Suprapubic skin (tissue), 4 donors: ENCODE measurements at regions not wholly inside any gene's neighbourhood (a gene's known extent, or its start where the extent isn't known, plus 50 kb on each side); places are given as distances from the start of the nearest gene placed in this dataset.

Experiments used
- DNase-seq, 2 donors: peaks; one replicate each; pipeline ENCODE4 v3.0.0-alpha.2; 2019; ENCODE audit warnings: low spot score in 2 of 2
- H3K27ac ChIP-seq: fragments of 200-600 bp; sonication (generic); one replicate; pipeline ENCODE4 v1.5.1; 2019
- H3K27me3 ChIP-seq: fragments of 200-600 bp; sonication (generic); one replicate; pipeline ENCODE4 v1.5.1; 2019
- H3K36me3 ChIP-seq: fragments of 200-600 bp; sonication (generic); one replicate; pipeline ENCODE4 v1.5.1; 2019
- H3K4me1 ChIP-seq: fragments of 200-600 bp; sonication (generic); one replicate; pipeline ENCODE4 v1.5.1; 2019
- H3K4me3 ChIP-seq: fragments of 200-600 bp; sonication (generic); one replicate; pipeline ENCODE4 v1.5.1; 2019; ENCODE audit warnings: mild to moderate bottlenecking
- H3K9me3 ChIP-seq: fragments of 200-600 bp; sonication (generic); one replicate; pipeline ENCODE4 v1.5.1; 2019
- EP300 ChIP-seq: sonication (generic); formaldehyde crosslinking; IDR thresholded peaks from one replicate; pipeline ENCODE4 v1.6.1; 2017; ENCODE audit warnings: antibody characterized with exemption
- POLR2A ChIP-seq, 2 donors: fragments of 450-650 bp; IDR thresholded peaks; one replicate each; pipeline ENCODE4 v1.6.1; 2017; ENCODE audit warnings: antibody characterized with exemption in 2 of 2, mild to moderate bottlenecking in 2 of 2, moderate library complexity in 2 of 2
- POLR2AphosphoS5 ChIP-seq, 3 donors: sonication (generic); formaldehyde crosslinking; IDR thresholded peaks; one replicate each; pipeline ENCODE4 v1.6.1; 2017; ENCODE audit warnings: antibody characterized with exemption in 3 of 3
- WGBS: methylation state at CpG from one replicate; pipeline ENCODE4 v1.1.5; 2018; 5-methylcytosine and 5-hydroxymethylcytosine counted together
- TF ChIP-seq, protein P1 (sequence below), 2 donors: fragments of 200-600 bp in 1 of 2; fragments of 450-650 bp in 1 of 2; sonication (generic) in 1 of 2; IDR thresholded peaks; one replicate each; pipeline ENCODE4 v1.5.1; 2016 to 2019; ENCODE audit warnings: antibody characterized with exemption in 2 of 2, mild to moderate bottlenecking in 1 of 2, moderate library complexity in 1 of 2

DNA sequence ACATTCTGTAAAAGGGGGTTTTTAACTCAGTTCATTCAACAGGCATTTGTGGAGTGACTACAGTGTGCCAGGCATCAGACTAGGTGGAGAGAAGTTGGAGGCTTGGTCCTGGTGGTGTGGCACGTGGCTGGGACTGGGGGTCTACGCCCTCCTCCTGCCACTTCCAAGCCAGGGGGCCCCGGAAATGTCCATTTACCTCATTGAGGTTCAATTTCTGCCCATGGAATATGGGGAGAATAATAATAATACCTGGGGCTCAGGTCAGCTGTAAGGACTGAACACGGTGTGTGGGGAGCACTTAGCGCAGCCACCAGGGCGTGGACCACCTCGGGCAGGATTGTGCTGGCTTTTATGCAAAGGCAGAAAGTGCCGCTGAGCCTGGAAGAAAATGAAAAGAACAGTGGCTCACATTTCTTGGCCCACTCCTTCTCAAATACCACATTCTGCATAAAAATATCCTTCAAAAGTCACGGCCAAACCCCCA is 229.4 kb downstream of the ANKRD60 start:
- WGBS, result 33% methylated on average over 9 of the region's 9 CpGs
- peak overlapping the region; percentile 28 for H3K27ac ChIP-seq
- H3K9me3 ChIP-seq, result no peaks in the 10 kb centered on the region
- peaks cover 42% of the 10 kb centered on the region for H3K4me1 ChIP-seq
- H3K36me3 ChIP-seq, result no peaks in the 10 kb centered on the region
- no peak for DNase-seq
- no peak overlapping the region for H3K4me3 ChIP-seq
- no peaks in the 10 kb centered on the region for H3K27me3 ChIP-seq
- TF ChIP-seq EP300, result no peak
- TF ChIP-seq, protein P1, sequence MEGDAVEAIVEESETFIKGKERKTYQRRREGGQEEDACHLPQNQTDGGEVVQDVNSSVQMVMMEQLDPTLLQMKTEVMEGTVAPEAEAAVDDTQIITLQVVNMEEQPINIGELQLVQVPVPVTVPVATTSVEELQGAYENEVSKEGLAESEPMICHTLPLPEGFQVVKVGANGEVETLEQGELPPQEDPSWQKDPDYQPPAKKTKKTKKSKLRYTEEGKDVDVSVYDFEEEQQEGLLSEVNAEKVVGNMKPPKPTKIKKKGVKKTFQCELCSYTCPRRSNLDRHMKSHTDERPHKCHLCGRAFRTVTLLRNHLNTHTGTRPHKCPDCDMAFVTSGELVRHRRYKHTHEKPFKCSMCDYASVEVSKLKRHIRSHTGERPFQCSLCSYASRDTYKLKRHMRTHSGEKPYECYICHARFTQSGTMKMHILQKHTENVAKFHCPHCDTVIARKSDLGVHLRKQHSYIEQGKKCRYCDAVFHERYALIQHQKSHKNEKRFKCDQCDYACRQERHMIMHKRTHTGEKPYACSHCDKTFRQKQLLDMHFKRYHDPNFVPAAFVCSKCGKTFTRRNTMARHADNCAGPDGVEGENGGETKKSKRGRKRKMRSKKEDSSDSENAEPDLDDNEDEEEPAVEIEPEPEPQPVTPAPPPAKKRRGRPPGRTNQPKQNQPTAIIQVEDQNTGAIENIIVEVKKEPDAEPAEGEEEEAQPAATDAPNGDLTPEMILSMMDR (IDR thresholded peaks at IDR 0.05), result no peak
- no peak for TF ChIP-seq POLR2A (IDR thresholded peaks at IDR 0.05)
- TF ChIP-seq POLR2AphosphoS5 (IDR thresholded peaks at IDR 0.05), result no peak

DNA sequence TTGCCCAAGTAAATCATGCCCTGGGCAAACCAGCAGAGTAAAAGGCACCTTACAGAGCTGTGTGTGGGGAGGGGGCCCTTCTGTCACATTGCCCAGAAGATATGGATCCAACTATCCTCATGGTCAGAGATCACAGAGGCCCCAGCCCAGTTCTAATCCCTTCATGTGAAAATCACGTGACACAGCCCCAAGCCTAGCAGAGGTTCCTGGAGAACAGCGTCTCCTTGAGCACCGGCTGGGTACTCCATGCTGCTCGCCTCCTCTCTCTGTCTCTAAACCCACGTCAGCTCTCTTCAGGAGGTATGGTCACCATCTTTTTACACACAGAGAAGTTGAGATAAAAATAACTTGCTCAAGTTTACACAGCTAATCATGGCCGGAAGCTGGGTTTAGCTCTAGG is 230.2 kb downstream of the ANKRD60 start:
- WGBS, result 95% methylated on average over 6 of the region's 6 CpGs
- TF ChIP-seq POLR2AphosphoS5 (IDR thresholded peaks at IDR 0.05), result no peak
- no peak for TF ChIP-seq EP300
- no peak for TF ChIP-seq POLR2A (IDR thresholded peaks at IDR 0.05)
- TF ChIP-seq, protein P1 (IDR thresholded peaks at IDR 0.05), result no peak
- Histone ChIP-seq H3K27me3 (no peaks in the 10 kb centered on the region), H3K4me1 (peaks cover 50% of the 10 kb centered on the region), H3K9me3 (no peaks in the 10 kb centered on the region), H3K4me3 (no peak overlapping the region), H3K36me3 (no peaks in the 10 kb centered on the region), H3K27ac (no peak overlapping the region)
- DNase-seq, result no peak

DNA sequence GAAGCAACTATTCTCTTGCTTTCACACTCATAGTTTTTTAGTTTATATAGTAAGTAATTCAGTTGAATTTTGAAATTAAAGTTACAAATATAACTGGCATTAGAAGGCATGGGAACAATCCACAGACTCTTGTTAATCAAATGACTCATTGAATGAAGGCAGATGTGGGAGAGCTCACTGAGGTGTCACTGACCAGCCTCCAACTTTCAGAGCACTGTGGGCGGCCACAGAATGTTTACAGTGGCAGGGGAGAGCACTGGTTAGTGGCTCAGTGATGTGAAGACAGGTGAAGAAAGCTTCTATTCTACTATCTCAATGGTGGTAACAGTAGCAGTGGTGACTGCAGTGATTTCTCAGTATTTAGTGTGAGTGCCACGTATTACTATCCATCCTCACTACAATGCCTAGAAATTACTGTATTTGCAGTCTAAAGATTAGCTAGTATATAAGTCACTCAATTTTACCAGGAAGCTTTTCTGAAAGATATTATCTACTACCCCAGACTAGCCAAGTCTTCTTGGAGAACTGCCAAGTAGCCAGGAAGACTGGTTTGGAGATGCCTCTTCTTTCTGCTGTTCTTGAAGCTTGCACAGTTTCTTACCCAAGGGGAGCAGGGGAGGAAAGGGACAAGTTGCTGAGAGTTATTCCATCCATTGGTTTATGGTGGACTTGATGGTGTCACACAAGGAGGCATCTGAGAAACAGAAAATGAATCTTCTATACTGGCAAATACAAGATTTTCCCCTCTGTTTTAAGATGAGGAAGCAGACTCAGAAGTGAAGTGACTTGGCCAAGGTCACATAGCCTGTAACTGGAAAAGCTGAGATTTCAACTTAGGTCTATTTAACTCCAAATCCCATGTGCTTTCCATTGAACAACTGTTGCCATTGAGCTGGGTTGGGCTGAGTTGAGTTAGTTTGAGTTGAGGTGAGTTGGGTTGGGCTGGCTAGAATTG is 231.2 kb downstream of the ANKRD60 start:
- 57% methylated on average over 2 of the region's 2 CpGs for WGBS
- peaks cover 54% of the 10 kb centered on the region for H3K4me1 ChIP-seq
- no peak overlapping the region for H3K4me3 ChIP-seq
- no peak for DNase-seq
- TF ChIP-seq, protein P1 (IDR thresholded peaks at IDR 0.05), result no peak
- TF ChIP-seq POLR2AphosphoS5 (IDR thresholded peaks at IDR 0.05) (no peak), POLR2A (IDR thresholded peaks at IDR 0.05) (no peak), EP300 (no peak)
- no peaks in the 10 kb centered on the region for H3K36me3 ChIP-seq
- no peaks in the 10 kb centered on the region for H3K9me3 ChIP-seq
- H3K27me3 ChIP-seq, result no peaks in the 10 kb centered on the region
- H3K27ac ChIP-seq, result no peak overlapping the region

DNA sequence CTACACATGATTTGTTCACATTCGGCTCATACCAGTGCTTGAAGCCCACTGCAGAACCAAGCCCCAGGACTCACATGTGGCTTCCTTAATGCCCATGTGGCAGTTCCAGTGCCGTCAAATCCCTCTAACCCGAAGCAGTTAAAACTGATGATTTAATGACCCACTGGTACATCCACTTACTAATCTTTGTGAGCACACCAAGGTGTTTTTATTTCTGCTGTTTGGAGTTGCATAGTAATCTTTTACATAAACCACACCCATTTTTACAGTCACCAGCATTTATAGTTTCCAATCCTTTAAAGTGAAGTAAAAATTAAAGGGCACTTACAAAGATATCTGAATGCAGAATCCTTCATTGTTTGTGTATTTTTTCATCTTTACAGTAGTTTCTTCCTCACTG is 232.0 kb downstream of the ANKRD60 start:
- 49% methylated on average over 3 of the region's 3 CpGs for WGBS
- Histone ChIP-seq H3K4me3 (no peak overlapping the region), H3K27me3 (no peaks in the 10 kb centered on the region), H3K27ac (no peak overlapping the region), H3K4me1 (peaks cover 62% of the 10 kb centered on the region), H3K36me3 (no peaks in the 10 kb centered on the region), H3K9me3 (no peaks in the 10 kb centered on the region)
- no peak for DNase-seq
- TF ChIP-seq, protein P1 (IDR thresholded peaks at IDR 0.05), result no peak
- TF ChIP-seq EP300 (no peak), POLR2AphosphoS5 (IDR thresholded peaks at IDR 0.05) (no peak), POLR2A (IDR thresholded peaks at IDR 0.05) (no peak)

DNA sequence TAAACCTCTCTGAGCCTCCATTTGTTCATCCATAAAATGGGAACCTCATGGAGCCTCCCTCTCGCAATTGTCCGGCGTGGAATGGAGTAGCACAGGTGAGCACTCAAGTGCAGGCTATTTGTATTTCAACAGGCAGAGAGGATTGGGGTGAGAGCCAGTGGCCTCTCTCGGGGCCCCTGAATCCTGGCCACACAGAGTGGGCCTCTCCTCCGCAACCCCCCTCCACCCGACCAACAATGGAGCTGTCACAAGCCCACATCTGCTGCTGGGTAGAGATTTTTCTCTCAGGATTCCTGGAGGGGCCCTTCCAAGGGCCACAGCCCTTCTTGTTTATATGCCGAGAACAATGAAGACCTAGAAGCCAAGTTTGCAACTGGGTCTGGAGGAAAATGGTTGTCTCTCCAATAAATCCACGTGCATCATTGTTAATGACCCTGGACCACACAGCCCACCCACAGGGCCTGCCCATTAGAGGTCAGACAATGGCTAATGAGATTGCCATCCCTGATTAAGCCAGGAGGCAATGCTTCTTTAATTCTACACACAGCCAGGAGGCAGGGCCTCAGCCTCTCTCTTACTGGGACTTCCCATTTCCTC is 233.0 kb downstream of the ANKRD60 start:
- DNase-seq, result no peak
- no peak overlapping the region for H3K4me3 ChIP-seq
- H3K27ac ChIP-seq, result no peak overlapping the region
- no peaks in the 10 kb centered on the region for H3K9me3 ChIP-seq
- H3K27me3 ChIP-seq, result no peaks in the 10 kb centered on the region
- H3K36me3 ChIP-seq, result no peaks in the 10 kb centered on the region
- 85% methylated on average over 8 of the region's 8 CpGs for WGBS
- peaks cover 68% of the 10 kb centered on the region for H3K4me1 ChIP-seq
- no peak for TF ChIP-seq POLR2A (IDR thresholded peaks at IDR 0.05)
- TF ChIP-seq, protein P1 (IDR thresholded peaks at IDR 0.05), result no peak
- no peak for TF ChIP-seq EP300
- TF ChIP-seq POLR2AphosphoS5 (IDR thresholded peaks at IDR 0.05), result no peak
